HG02938 (cell line): ENCODE measurements at regions not wholly inside any gene's neighbourhood (a gene's known extent, or its start where the extent isn't known, plus 50 kb on each side); places are given as distances from the start of the nearest gene placed in this dataset.

Source experiments
- ATAC-seq: cut with Tn5 transposase; IDR thresholded peaks from one replicate; pipeline ENCODE4 v1.9.1; 2021; ENCODE audit warnings: mild to moderate bottlenecking, moderate library complexity; ENCODE audit not compliant: unreplicated experiment

DNA sequence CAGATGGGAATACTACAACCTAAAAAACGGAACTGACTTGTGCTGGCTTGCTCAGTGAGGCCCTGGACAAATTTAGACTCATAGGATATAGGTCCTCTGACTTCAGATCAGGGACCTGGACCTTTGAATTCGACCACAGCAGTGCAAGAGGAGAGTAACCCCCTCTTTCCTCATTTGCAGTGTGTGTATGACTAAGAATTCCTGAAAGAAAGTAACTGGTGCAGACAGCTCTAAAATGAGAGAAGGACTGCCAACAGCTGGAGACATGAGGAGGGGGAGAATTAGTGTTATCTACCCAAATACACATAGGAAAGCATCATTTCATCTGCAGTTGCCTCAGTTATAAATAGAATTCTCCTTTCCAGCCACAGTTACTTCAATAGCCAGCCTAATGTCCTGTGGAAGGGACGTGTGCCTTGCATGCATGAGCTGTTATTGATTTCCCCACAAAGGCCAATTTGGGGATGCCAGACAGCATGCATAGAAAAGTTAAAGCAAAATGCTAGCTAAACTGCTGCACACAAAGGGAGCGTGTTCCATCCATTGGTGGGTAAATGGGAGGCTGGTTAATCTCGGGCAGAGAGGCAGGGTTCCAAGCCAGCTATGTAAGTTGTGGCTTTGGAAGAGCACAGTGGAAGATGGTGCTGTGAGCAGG, 442.7 kb downstream of the CDK5RAP2 start:
- ATAC-seq = no peak

DNA sequence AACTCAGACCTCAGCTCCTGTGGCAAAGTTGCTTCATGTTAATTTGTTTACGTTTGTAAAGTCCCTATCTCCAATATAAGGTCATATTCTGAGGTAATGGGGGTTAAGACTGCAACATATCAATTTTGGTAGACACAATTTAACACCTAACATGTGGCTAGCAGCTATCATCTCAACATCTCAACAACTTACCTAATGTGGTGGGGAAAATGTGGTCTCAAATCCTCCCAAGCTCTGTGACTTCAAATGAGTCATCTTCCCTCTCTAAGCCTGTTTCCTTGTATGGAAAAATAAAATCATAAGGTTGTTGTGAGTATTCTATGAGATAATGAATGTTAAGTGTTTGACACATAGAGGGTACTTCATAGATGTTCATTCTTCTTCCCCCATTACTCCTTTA, 443.3 kb downstream of the CDK5RAP2 start:
- ATAC-seq = no peak

DNA sequence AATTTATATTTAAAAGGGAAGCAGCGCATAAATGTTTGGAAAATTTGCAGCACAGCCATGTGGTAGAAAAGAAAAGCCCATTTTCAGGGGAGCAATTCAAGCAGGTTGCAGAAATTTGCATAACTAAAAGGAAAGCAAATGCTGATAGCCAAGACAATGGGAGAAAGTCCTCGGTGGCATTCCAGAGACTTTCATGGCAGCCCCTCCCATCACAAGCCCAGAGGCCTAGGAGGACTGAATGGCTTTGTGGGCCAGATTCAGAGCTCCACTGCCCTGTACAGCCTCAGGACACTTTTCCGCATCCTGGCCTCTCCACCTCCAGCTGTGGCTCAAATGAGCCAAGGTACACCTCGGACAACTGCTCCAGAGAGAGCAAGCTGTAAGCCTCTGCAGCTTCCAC, 462.9 kb downstream of the CDK5RAP2 start:
- ATAC-seq = no peak

DNA sequence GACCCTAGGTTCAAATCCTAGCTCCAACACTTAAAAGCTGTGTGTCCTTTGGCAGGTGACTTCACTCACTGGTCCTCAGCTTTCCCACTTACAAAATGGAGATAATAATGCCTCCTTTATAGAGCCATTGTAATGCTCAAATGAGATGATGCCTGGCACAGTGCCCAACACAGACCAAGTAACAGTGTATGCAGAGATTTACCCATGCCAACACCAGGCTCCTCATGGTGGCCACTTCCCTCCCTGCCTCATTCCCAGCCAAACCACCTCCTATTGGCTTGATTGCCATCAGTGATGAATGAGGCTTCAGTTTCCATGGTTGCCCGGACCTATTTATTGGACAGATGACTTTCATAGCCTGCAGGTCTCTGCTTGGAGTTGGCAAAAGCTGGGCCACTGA, 469.4 kb downstream of the CDK5RAP2 start:
- no peak for ATAC-seq

DNA sequence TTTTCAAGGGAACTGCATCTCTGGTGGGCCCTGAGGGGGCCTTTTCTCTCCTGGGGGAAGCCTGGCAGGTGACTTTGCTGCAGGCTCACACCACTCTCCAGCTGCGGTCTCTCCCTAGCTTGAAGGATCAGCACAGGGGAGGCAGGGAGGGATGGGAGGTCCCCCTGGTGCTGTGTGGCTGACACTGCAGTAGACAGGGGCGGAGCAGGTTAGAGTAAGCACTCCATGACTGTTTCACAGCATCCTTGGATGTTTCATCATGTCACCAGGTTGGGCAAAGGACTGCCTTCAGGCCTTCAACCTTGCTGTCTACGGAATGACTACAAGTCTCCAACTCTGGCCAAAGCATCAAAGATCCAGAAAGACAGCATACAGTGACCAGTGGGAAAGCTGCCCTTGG, 470.7 kb downstream of the CDK5RAP2 start:
- no peak for ATAC-seq

DNA sequence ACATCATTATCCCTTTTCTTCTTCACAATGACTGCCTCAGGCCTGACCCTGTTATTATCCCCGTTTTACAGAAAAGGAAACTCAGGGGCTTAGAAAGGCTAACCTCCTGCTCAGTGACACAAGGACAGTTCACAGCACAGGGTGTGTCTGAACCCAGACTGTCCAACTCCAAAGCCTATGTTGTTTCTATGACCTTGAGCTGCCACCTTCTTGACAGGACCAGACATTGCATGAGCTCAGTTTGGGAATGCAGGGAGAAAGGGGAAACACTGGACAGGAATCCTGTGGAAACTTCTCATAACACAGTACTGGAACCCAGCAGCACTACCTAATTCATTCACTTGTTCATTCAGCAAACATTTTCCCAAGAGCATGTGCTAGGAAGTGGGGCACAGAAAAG, 472.8 kb downstream of the CDK5RAP2 start:
- ATAC-seq = no peak

DNA sequence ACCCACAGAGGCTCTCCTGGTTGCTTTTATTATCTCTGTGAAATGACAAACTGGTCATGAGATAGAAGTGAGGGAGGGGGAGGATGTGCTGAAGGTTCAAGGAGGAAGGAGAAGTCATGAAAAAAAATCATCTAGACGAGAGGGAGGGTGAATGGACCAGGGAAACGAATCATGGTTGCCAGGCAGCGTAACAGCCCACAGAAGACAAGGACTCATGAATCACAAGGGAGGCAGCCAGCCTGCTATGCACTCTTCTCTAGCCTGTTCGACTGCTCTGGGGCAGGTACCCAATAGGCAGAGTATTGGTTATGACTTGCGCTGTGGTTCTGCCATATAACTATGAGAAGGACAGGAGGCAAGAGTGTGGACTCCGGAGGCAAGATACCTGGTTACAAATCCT, 475.2 kb downstream of the CDK5RAP2 start:
- ATAC-seq = no peak

DNA sequence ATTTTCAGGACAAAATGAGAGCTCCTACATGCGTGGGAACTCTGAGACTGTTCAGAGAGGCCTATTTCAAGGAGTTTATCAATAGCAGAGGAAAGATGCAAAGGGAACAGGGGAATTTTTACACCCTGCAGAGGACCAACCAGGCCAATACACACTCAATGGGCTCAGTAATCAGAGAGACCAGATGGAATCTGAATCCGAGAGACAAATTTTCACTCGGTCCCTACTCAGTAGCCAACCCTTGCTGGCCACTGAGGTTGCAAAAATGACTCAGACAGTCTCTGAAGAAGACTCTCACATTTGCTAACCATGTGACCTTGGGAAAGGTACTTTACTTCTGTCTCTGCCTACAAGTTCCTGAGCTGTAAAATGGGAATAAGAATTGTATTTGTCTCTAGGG, 479.4 kb downstream of the CDK5RAP2 start:
- no peak for ATAC-seq

DNA sequence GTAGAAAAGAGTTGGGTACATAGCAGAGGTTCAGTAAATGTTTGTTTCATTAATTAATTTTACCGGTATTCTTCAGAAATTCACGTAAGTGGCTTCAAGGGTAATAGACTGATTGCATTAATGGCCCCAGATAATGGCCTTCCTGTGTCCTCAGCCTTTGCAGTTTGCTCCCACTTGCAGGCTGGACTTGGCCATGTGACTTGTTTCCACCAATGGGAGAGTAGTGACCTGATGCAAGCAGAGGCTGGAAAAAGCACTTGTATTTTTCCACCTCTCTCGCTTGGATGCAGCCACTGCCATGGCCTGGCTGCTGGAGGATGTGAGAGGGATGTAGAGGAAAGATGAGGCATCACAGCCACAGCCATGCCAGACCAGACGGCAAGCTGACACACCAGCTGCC, 480.9 kb downstream of the CDK5RAP2 start:
- no peak for ATAC-seq

DNA sequence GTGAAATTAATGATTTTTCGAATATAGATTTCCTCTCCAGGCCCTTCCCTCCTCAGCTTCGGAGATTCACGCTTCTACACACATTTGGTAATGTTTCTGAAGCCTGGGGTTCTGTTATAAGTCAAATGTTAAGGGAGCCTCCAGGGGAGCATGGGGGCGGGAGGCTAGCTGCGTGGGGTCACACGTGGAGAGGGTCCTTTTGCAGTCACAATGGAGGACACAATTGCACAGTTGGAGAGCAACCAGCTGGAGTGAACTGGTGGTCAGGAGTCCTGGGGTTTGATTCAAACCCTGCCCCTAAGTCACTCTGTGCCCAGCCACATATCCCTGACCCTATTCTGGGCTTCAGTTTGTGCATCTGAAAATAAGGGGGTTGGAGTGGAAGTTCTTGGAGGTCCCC, 481.4 kb downstream of the CDK5RAP2 start:
- ATAC-seq = no peak

DNA sequence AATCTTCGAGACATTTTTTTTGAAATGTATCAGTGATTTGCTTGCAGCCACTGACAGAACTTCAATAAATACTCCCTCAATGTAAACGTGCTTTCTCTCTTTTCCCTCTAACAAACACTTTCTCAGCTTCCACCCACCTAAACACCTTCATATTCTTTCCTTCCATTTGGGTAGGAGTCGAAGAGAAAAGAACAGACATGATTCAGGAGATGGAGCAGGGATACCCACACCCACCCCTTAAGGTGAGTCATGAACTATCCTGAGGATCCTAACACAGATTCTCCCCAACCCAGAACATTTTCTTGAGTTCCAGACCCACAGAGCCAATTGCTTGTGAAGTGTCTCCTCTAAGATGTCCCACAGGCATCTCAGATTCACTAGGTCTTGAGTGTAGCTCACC, 488.8 kb downstream of the CDK5RAP2 start:
- ATAC-seq = no peak

DNA sequence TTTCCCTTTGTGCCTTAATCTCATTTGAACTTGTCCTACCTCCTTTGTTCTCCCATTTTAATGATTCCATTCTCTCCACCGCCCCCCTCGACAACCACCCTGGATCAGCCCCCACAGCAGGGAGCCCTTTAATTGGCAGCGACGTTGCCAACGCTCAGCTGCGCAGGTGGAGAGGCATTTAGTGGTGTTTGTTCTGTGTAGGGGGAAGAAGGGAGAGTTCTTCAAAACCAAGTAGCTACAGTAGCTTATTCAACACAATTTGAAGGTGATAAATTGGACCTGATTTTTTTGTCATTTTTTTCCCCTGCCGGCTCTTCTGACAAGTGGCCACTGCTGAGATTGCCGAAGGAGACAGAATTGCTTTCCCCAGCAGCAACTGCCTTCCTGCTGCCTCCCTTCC, 499.1 kb downstream of the CDK5RAP2 start:
- no peak for ATAC-seq

DNA sequence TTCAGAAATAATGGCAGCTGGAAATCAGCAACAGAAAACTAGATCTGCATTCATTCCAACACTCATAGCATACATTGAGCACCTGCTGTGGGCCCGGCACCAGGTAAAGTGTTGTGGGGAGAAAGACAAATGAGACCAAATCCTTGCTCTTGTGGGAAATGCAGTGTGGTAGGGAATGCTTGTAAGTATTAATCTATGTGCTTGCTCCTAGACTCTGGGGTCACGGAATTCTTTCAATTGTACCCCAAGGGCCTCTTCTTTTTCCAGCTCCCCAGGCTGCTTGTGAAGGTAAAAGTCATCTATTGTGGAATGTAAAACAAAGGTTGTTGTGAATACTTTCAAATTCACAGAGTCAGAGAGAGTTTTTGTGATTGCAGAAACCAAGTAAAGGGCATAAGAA, 501.9 kb downstream of the CDK5RAP2 start:
- no peak for ATAC-seq

DNA sequence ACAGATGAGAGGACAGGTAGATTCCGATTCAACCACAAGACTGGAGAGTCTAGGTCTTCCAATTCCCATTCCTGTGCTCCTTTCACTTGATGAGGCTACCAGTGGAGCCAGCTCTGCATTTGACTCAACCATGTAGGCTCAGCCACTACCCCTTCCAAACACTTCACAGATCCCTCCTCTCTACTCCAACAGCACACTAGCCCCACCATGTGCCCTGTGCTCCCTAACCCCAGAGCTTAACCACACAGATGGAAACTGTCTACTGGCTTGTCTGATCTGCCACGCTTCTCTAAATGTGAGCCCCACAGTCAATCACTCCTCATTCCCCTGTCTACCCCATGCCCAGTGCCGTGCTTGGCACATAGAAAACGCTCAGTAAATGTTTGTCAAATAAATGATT, 508.2 kb downstream of the CDK5RAP2 start:
- ATAC-seq = no peak

DNA sequence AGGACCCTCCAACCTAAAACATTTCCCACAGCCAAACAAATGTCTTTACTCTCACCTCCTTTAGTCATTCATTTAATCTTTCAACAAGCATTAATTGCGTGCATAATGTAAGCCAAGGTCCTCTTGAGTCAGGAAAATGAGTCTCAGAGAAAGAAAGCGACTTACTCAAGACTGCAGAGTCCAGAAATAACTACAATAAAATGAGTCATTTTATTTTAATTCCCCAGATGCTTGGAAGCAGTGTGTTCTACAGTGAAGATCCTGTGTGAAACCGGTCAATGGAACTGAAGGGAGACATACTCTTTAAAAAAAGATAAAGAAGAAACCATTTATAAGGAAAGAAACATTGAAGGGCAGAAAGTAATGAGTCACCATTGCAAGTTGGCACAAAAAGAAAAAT, 513.7 kb downstream of the CDK5RAP2 start:
- ATAC-seq = no peak

DNA sequence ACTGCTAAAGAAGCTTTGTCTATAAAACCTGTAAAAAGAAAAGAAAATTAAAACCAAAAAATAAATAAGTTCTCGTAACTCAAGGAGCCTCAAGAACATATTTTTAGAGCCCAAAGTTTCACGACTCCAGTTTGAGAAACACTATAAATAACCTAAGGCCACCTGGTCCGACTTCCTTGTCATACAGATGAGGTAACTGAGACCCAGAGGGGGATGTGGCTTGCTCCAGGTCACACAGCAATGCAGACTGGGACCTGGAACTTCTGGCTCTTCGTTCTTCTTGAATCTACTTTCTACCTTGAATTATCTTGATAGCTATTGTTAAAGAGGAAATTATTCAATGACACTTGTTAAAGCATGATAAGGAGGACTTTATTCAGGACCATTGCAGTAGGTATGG, 514.8 kb downstream of the CDK5RAP2 start:
- ATAC-seq = no peak

DNA sequence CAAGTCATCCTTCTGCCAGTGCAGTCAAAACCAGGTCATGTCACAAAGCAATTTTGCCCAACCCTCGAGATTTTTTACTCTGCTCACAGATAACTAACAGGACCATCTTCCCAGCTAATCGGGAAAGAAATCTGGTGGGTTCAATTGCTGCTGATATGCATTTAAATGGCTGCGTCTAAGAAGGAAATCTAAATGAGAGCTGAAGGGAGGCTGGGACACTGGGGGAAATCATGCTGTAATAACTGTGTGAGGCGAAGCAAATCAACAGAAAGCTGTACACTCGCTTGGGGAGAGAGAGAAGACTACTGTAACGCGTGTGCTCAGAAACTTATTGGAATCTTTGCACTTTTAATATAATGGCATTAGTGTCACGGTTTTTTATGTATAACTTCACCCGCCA, 535.0 kb downstream of the CDK5RAP2 start:
- ATAC-seq = no peak

DNA sequence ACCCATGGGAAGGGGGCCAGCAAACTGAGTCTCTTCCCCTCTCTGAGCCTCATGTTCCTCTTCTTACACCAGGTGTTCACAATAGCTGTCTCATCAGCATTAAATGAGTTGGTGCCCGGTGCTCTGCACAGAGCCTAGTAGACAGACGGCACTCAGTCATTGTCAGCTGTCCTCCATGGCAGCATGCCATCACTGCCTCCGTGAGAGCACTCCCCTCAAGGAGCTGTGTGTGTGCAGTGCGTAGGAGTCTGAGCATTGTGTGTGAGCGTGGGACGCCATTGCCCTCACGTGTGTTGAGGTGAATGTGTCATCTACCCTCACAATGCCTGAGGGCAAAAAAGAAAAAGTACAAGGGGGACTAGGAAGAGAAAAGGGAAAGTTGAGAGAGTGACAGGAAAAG, 536.5 kb downstream of the CDK5RAP2 start:
- no peak for ATAC-seq

DNA sequence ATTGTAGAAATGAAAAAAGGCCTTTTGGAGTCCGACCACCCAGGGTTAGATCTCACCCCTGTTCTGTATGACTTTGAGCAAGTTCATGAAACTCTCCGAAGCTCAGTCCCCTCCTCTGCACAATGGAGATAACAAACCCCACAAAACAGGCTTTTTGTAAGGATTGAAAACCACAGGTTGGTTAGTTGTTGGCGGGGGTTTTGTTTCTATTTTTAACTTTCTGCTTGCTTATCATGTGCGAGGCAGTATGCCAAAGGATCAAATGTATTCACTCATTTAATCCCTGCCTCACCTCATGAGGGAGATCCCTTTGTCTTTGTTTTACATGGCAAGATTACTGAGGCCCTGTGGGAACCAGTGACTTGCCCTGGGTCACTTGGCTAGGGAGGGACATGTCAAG, 539.1 kb downstream of the CDK5RAP2 start:
- no peak for ATAC-seq

DNA sequence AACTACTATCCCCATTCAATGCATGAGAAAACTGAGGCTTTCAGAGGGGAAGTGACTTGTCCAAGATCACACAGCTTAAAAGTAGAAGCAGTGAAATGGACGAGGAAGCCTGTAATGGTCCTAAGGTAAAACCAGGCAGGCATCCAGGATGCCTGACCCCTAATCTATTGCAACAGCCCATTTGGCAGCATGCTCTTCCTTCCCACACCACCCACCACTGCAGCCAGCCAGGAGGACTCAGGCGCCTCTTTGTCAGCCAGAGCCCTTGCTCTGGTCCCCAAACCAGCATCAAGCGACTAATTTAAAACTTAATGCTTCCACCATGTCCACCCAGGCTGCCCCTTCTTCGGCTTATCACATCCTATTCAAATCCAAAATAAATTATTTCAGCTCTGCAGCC, 541.6 kb downstream of the CDK5RAP2 start:
- ATAC-seq = no peak

DNA sequence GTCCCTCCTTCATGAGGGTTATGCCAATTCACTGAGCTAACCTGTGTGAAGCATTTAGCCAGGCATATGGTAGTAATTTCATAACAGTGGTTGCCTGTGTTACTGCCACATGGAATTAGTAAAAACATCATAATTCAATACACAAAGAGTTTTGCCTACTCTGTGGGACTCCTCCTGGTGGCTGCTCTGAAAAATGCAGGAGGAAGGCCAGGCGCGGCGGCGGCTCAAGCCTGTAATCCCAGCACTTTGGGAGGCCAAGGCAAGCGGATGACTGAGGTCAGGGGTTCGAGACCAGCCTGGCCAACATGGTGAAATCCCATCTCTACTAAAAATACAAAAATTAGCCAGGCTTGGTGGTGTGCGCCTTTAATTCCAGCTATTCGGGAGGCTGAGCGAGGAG, 547.3 kb downstream of the CDK5RAP2 start:
- ATAC-seq = no peak

DNA sequence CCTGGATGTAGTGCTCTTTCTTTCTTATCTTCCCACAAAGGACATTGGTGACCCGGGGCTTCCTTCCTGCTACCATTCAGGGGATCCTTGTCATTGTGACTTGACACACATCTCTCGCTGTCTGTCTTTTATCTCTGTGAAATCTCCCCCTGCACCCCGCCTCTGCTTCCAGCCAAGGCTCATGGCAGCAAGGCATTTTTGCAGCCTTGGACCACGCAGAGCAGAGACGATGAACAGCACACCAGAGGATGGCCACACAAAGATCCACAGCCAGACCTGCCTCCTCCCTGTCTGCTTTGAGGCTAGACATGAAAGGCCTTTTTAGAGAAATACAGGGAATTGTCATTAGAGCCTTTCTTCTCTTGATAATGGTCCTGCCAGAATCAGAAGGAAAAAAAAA, 549.1 kb downstream of the CDK5RAP2 start:
- no peak for ATAC-seq

DNA sequence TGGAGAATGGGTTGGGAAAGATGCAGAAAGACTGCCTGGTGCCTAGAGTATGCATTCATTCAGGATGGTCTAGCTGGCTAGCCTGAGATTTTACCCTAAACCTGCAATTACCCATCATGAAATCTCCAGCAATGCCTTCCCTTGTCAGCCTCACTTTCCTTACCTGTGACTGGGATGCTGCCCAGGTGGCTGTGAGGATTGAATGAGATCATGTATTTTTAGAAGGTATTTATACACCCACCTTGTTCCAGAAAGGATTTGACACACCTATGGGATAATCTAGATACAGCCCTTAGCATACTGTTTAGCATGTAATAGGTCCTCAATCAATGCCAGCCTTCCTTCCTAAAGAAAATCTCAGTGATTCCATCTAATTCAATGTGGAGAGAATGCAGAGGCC, 561.4 kb downstream of the CDK5RAP2 start:
- no peak for ATAC-seq

DNA sequence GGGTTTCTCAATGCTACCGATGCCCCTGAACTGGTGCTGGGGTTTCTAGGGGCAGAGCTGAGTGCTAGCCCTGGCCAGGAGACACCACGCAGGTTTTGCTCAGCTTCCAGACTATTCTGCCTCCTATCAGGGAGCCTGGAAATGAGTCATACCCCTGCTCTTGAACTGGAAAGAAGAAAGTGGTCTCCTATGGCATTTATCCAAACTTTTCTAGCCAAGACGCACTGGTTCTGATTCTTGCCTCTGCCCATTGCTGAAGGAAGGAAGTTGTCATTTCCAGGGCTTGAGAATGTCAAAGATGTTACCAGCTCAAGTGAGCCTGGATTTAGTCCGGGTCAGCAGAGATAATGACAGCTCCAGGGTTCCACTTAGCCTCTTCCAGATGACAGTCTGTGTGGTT, 561.9 kb downstream of the CDK5RAP2 start:
- ATAC-seq = no peak
